Common myeloid progenitor, CD34-positive (primary cell): ENCODE measurements at regions not wholly inside any gene's neighbourhood (a gene's known extent, or its start where the extent isn't known, plus 50 kb on each side); places are given as distances from the start of the nearest gene placed in this dataset.

Experiments used
- CTCF ChIA-PET: fragments of 350-600 bp; sonication (Branson Sonifier 250); formaldehyde crosslinking; loops from one replicate; lab custom pipeline; 2021; ENCODE audit warnings: antibody characterized with exemption; lab: Charles Lee
- POLR2A ChIA-PET: fragments of 350-600 bp; sonication (Branson Sonifier 250); formaldehyde crosslinking; loops from one replicate; lab custom pipeline; 2021; ENCODE audit warnings: antibody characterized with exemption; lab: Charles Lee
- DNase-seq, 3 donors: peaks; one replicate each; pipeline versions ENCODE4 v3.0.0 to v3.0.0-alpha.2; 2013
- H3K27ac ChIP-seq, 2 experiments: 1 replicate in 1 of 2; 2 replicates in 1 of 2; pipeline ENCODE4 v1.7.0; 2013; ENCODE audit warnings: inconsistent platforms in 2 of 2, low read length in 2 of 2, mild to moderate bottlenecking in 2 of 2, low read depth in 1 of 2, moderate library complexity in 1 of 2; ENCODE audit not compliant: severe bottlenecking in 2 of 2, insufficient read depth in 1 of 2, poor library complexity in 1 of 2
- H3K27me3 ChIP-seq, 5 experiments: replicated peaks in 2 of 5; 1 replicate in 3 of 5; 2 replicates in 2 of 5; pipeline versions ENCODE4 v1.6.1 to v1.7.0; 2013; ENCODE audit warnings: low read length in 4 of 5, mild to moderate bottlenecking in 2 of 5, moderate library complexity in 2 of 5, inconsistent platforms in 1 of 5; ENCODE audit not compliant: insufficient read depth in 5 of 5, control insufficient read depth in 4 of 5
- H3K36me3 ChIP-seq, 4 experiments: 1 replicate in 2 of 4; 2 replicates in 2 of 4; pipeline versions ENCODE4 v1.6.1 to v1.7.0; 2013; ENCODE audit warnings: low read length in 3 of 4, control low read depth in 1 of 4, mild to moderate bottlenecking in 1 of 4; ENCODE audit not compliant: control insufficient read depth in 4 of 4, insufficient read depth in 4 of 4
- H3K4me1 ChIP-seq, 4 experiments: 1 replicate in 3 of 4; 2 replicates in 1 of 4; pipeline versions ENCODE4 v1.6.1 to v1.7.1; 2013; ENCODE audit warnings: low read length in 3 of 4, mild to moderate bottlenecking in 3 of 4, control low read depth in 1 of 4, inconsistent platforms in 1 of 4, moderate library complexity in 1 of 4; ENCODE audit not compliant: control insufficient read depth in 4 of 4, insufficient read depth in 4 of 4; ENCODE audit errors: control extremely low read depth in 1 of 4
- H3K4me3 ChIP-seq, 7 experiments: 1 replicate in 4 of 7; 2 replicates in 3 of 7; pipeline versions ENCODE4 v1.5.1 to v1.7.0; 2013; ENCODE audit warnings: mild to moderate bottlenecking in 7 of 7, low read length in 6 of 7, moderate library complexity in 6 of 7, inconsistent platforms in 2 of 7, low read depth in 2 of 7, control low read depth in 1 of 7; ENCODE audit not compliant: insufficient read depth in 4 of 7, control insufficient read depth in 1 of 7; ENCODE audit errors: extremely low read depth in 1 of 7
- H3K9me3 ChIP-seq, 5 experiments: 1 replicate in 4 of 5; 2 replicates in 1 of 5; pipeline versions ENCODE4 v1.6.1 to v1.7.1; 2013; ENCODE audit warnings: low read length in 4 of 5, mild to moderate bottlenecking in 2 of 5, inconsistent platforms in 1 of 5, low read depth in 1 of 5, moderate library complexity in 1 of 5; ENCODE audit not compliant: control insufficient read depth in 4 of 5, insufficient read depth in 2 of 5; ENCODE audit errors: control extremely low read depth in 1 of 5
- WGBS: methylation state at CpG from one replicate; pipeline ENCODE4 v1.1.5; 2013; ENCODE audit not compliant: insufficient coverage; 5-methylcytosine and 5-hydroxymethylcytosine counted together

- 81% methylated on average over 10 of the region's 18 CpGs for WGBS
- DNase-seq: no peak
- Histone ChIP-seq H3K4me3 (no peak overlapping the region), H3K4me1 (no peaks in the 10 kb centered on the region), H3K36me3 (no peaks in the 10 kb centered on the region), H3K27me3 (peaks cover 0 to 7% (median 0%) of the 10 kb centered on the region in 5 experiments), H3K9me3 (peaks cover 0 to 8% (median 3%) of the 10 kb centered on the region in 5 experiments), H3K27ac (no peak overlapping the region)
- ChIA-PET CTCF (no interaction called here), POLR2A (no interaction called here)
Measured at GRCh38 chr7:35465791-35466336, 212.0 kb upstream of the TBX20 start.

DNA sequence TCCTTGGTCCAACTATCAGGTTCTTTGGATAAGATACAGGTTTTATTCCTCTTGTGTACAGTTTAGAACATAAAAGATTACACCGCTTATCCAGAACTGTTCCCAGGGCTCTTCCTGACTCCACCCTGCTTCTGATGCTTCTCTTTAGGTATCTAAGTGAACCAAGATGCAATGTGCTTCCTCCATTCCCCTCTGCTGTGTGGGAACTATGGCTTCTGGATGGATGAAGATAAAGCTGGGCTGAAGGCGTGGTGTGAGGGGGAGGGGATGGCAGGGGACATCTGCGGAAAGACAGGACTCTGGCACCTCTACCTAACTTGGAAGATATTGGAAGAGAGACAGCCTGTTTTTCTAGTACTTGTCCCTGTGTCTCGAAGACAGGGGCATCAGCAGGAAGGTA is 209.9 kb upstream of the TBX20 start:
- 76% methylated on average over 2 of the region's 4 CpGs for WGBS
- ChIA-PET CTCF (no interaction called here), POLR2A (no interaction called here)
- DNase-seq: no peak
- no peaks in the 10 kb centered on the region for H3K4me1 ChIP-seq
- peaks cover 0 to 9% (median 5%) of the 10 kb centered on the region in 5 experiments for H3K9me3 ChIP-seq
- no peak overlapping the region for H3K4me3 ChIP-seq
- no peaks in the 10 kb centered on the region for H3K36me3 ChIP-seq
- H3K27me3 ChIP-seq: peaks cover 0 to 7% (median 0%) of the 10 kb centered on the region in 5 experiments
- no peak overlapping the region for H3K27ac ChIP-seq

- no peak overlapping the region for H3K27ac ChIP-seq
- DNase-seq: no peak
- H3K36me3 ChIP-seq: no peaks in the 10 kb centered on the region
- H3K4me3 ChIP-seq: no peak overlapping the region
- H3K4me1 ChIP-seq: no peaks in the 10 kb centered on the region
- ChIA-PET CTCF (no interaction called here), POLR2A (no interaction called here)
- H3K9me3 ChIP-seq: peaks cover 0 to 14% (median 5%) of the 10 kb centered on the region in 5 experiments
- peaks cover 0 to 3% (median 0%) of the 10 kb centered on the region in 5 experiments for H3K27me3 ChIP-seq
- WGBS: no CpG with 5 or more reads among the region's 3 CpGs
Measured at GRCh38 chr7:35463176-35463700, 209.3 kb upstream of the TBX20 start.

DNA sequence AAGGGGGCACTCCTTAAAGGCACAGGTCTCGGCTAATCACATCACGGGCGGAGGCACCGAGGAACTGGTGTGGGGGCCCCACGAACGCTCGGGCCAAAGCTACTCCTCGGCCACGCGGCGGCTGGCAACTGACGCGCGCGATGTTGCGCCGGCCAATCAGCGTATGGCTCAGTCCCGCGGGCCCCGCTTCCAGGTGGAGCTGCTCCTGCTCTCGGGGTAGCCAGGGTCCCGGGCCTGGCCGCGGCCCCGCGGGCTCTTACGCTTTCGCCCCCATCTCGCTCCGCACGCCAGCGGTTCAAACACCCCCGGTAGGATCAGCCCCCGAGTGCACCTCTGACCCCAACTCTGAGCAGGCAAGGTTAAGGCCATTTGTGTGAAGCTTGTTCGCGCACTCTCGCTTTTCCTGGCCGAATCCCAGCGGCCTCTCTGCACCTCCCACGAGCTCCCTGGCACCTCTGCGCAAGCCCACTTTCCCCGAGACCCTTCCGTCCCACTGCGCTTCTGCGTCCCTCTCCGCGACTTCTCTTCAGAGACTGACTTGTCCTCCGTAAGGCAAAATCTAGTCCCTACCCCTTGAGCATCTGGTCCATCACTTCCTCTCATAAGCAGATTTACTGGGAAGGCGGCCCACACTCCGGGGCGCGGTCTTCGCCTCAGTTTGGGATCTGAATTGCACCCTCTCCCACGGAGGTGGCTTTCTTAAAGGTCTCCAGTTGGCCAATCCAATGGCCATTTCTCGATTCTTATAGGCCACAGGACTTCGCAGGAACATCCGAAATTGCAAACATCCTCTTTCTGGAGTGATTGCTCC is 200.9 kb upstream of the TBX20 start:
- Histone ChIP-seq H3K4me1 (peaks cover 0 to 6% (median 3%) of the 10 kb centered on the region in 4 experiments), H3K36me3 (no peaks in the 10 kb centered on the region), H3K4me3 (peak overlapping the region in 3 of 7 experiments; percentile 32 to 45 (median 39)), H3K27ac (no peak overlapping the region), H3K27me3 (peaks cover 10 to 41% (median 26%) of the 10 kb centered on the region in 5 experiments), H3K9me3 (peaks cover 0 to 24% (median 6%) of the 10 kb centered on the region in 5 experiments)
- CTCF ChIA-PET: interaction anchor here (0.6 kb wide), 1 partner anchor 21 kb away, joined by 3 read pairs; no protein-coding TSS in a partner anchor
- DNase-seq: no peak
- WGBS: 13% methylated on average over 58 of the region's 58 CpGs
- POLR2A ChIA-PET: no interaction called here

- peaks cover 0 to 6% (median 2%) of the 10 kb centered on the region in 5 experiments for H3K9me3 ChIP-seq
- 82% methylated on average over 2 of the region's 3 CpGs for WGBS
- H3K4me1 ChIP-seq: peaks cover 0 to 6% (median 3%) of the 10 kb centered on the region in 4 experiments
- H3K27me3 ChIP-seq: peaks cover 12 to 34% (median 22%) of the 10 kb centered on the region in 5 experiments
- ChIA-PET POLR2A (no interaction called here), CTCF (interaction anchor here (1.2 kb wide), 1 partner anchor 14 kb away, joined by 3 read pairs; no protein-coding TSS in a partner anchor)
- no peak overlapping the region for H3K27ac ChIP-seq
- no peak overlapping the region for H3K4me3 ChIP-seq
- DNase-seq: no peak
- H3K36me3 ChIP-seq: no peaks in the 10 kb centered on the region
Measured at GRCh38 chr7:35450456-35451214, 196.7 kb upstream of the TBX20 start.

DNA sequence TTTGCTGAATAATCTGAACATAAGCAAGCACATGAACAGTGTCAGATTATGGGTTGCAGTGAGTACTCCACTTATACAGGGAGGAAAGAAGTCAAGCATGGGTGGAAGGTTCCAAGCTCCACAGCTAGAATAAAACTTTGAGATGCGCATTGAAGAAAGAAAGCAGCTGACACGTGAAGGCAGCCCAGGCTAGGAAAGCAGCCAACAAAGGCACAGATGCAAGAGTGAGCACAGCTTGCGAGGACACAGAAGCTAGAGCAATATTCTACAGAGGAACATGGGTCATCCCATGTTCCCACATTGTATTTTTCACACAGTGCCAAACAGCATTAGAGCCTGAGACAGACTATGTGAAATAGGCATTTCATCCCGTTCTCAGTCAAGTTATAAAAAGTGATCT is 194.6 kb upstream of the TBX20 start:
- Histone ChIP-seq H3K27me3 (peaks cover 4 to 13% (median 6%) of the 10 kb centered on the region in 5 experiments), H3K36me3 (no peaks in the 10 kb centered on the region), H3K4me1 (no peaks in the 10 kb centered on the region), H3K9me3 (no peaks in the 10 kb centered on the region), H3K4me3 (no peak overlapping the region), H3K27ac (no peak overlapping the region)
- WGBS: 89% methylated on average over 4 of the region's 4 CpGs
- POLR2A ChIA-PET: no interaction called here
- no peak for DNase-seq
- CTCF ChIA-PET: no interaction called here
